SHP77 (cell line): ENCODE measurements at regions not wholly inside any gene's neighbourhood (a gene's known extent, or its start where the extent isn't known, plus 50 kb on each side); places are given as distances from the start of the nearest gene placed in this dataset.

Experiments used
- DNase-seq, 2 experiments: peaks; one replicate each; lab custom pipeline; 2025; lab: John Stamatoyannopoulos, UW

- DNase-seq, result no peak
Observed at GRCh38 chr18:72360634-72361033, 183.5 kb downstream of the CBLN2 start.

- no peak for DNase-seq
Observed at GRCh38 chr18:72342933-72343332, 201.2 kb downstream of the CBLN2 start.

- no peak for DNase-seq
Observed at GRCh38 chr18:72339976-72340375, 204.2 kb downstream of the CBLN2 start.

- DNase-seq, result no peak
Observed at GRCh38 chr18:72336786-72337185, 207.4 kb downstream of the CBLN2 start.

GRCh38 chr18:72329533-72329932 lies 214.6 kb downstream of the CBLN2 start:
- DNase-seq, result no peak

DNA sequence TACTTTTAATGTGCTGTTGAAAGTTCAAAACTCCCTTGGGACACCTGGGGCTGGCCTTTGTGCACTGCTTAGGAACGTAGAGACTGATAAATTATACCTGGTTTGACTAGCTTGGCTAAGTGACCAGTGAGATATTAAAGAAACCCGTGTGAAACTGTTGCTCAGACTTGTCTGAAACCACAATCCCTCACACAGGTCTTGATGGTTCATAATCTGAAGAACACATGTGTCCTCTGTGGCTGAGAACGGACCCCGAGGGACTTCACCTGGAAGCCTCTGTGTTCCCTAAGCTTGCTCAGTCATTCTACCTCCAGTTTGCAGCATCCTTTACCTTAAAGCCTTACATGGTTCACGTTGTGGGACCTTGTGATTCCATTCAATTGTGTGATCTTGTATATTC lies 218.8 kb downstream of the CBLN2 start:
- no peak for DNase-seq

- no peak for DNase-seq
Observed at GRCh38 chr18:72324677-72325076, 219.5 kb downstream of the CBLN2 start.

- DNase-seq, result no peak
Observed at GRCh38 chr18:72316497-72316896, 227.6 kb downstream of the CBLN2 start.

DNA sequence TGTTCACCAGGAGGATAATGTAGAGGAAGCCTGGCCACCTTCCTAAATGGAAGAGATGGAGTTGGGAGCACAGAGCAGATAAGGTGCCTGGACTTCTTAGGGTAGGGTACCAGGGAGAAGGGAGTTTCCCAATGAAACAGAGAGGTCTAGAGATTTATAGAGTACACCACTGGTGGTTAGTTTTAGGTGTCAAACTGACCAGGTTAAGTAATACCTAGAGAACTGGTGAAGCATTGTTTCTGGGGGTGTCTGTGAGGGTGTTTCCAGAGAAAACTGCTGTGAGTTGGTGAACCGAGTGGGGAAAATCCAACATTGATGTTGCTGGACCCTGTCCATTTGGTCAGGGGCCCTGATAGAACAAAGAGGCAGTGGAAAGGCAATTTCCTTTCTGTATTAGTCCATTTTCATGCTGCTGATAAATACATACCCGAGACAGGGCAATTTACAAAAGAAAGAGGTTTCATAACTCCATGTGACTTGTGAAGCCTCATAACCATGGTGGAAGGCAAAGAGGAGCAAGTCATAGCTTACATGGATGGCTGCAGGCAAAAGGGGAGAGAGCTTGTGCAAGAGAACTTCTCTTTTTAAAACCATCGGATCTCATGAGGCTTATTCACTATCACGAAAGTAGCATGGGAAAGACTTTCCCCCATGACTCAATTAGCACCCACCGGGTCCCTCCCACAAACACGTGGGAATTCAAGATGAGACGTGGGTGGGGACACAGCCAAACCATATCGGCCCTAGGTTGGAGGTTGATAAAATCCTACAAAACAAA lies 260.8 kb downstream of the CBLN2 start:
- DNase-seq, result no peak

- no peak for DNase-seq
Observed at GRCh38 chr18:72273025-72273424, 271.1 kb downstream of the CBLN2 start.

- DNase-seq, result no peak
Observed at GRCh38 chr18:72261590-72261989, 282.6 kb downstream of the CBLN2 start.

- DNase-seq, result no peak
Observed at GRCh38 chr18:72246076-72246475, 298.1 kb downstream of the CBLN2 start.

- DNase-seq, result peak; percentile 42 to 43
Observed at GRCh38 chr18:72235422-72235821, 308.7 kb downstream of the CBLN2 start.

DNA sequence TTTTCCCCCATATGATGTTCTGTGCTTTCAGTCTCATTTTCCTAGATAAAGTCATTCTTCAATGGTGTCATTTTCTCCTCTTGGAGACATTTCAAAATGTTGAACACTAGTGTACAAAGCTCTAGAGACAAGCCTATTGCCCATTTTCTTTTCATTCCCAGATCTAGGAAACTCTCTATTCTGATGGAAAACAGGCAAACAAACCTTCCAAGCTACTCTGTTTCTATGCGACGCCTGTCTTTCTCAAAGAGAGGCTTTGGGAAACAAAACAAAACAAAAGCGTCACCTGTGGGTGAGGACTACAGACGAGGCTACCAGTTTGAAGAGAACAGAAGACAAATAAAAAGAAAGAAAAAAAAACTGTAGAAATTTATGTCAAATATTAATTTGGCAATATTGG lies 311.0 kb downstream of the CBLN2 start:
- no peak for DNase-seq

GRCh38 chr18:72232644-72233043 lies 311.5 kb downstream of the CBLN2 start:
- no peak for DNase-seq

- DNase-seq, result peak in 1 of 2 experiments; percentile 17
Observed at GRCh38 chr18:72225958-72226357, 318.2 kb downstream of the CBLN2 start.

DNA sequence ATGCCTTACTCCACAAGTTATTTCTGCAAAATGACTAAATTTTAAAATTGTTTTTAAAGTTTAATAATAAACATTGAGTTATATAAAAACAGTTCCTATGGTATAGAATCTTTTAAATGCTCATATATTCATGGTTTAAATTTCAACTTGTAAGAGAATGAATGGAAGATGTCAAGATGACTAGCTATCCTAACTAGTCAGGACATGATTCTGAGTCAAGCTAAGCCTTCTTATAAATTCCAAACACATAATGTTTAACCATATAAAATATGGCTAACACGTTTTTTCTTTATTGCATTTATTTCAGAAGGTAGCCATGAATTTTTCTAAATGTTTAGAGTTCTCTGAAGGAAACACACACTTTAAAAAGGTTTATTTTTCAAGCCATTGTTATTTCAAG lies 320.4 kb downstream of the CBLN2 start:
- DNase-seq, result no peak

DNA sequence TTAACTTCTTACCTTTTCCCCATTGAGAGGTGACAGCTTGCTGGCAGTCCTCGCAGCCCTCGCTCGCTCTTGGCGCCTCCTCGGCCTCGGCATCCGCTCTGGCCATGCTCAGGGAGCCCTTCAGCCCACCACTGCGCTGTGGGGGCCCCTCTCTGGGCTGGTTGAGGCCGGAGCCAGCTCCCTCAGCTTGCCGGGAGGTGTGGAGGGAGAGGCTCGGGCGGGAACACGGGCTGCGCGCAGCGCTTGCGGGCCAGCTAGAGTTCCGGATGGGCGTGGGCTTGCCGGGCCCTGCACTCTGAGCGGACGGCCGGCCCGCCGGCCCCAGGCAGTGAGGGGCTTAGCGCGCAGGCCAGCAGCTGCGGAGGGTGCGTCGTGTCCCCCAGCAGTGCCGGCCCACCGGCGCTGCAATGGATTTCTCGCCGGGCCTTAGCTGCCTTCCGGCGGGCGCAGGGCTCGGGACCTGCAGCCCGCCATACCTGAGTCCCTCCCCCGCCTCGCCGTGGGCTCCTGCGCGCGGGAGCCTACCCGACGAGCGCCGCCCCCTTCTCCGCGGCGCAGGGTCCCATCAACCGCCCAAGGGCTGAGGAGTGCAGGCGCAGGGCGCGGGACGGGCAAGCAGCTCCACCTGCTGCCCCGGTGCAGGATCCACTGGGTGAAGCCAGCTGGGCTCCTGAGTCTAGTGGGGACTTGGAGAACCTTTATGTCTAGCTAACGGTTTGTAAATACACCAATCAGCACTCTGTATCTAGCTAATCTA lies 335.0 kb downstream of the CBLN2 start:
- no peak for DNase-seq

DNA sequence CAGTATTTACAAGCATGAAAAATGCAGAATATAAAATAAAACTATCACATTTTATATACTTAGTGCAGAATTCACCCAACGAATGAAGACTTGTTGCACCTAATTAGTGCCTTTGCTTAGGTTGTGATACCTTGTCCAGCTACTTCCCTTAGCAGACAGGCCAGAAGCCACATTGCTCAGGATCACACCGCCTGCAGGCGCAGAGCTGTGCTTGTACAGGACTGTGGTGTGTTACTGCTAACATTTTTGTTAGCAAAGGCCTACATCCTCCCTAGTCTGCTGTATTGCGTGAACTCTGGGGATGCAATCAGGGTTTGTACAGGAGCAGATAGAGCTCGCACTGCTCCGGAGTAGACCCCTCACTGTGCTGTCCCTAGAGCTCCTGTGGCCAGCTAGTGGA lies 336.9 kb downstream of the CBLN2 start:
- no peak for DNase-seq

DNA sequence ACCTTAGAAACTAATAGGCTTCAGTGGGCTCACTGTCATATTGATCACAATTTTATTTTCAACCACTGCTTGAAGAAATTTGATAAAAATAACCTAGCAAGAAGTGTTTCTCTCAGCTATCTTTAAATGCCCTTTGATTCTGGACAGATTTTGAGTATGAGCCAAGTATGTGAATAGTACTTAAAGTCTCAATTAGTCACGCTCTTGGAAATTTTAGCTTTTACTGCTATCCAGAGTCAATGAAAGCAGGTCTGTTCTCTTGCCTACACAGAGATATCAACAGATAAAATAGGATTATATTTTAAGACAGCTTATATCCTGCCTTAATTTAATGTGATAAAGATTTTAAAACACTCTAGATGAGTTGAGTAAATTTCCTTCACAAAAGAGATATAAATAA lies 337.3 kb downstream of the CBLN2 start:
- no peak for DNase-seq

DNA sequence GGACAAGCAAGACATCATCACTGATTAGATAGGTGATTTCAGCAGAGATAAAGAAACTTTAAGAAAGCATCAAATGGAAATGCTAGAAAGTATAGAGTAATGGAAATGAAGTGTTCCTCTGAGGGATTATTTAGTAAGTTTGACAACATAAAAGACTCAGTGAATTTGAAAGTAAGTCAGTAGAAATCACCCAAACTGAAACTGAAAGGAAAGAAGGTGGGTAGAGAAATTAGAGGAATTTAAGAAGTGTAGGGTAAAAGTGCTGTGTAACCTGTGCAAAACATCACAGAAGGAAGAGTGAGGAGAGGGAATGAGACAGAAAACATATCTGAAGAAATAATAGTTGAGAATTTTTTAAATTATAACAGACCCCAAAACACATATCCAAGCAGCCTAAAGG lies 343.1 kb downstream of the CBLN2 start:
- no peak for DNase-seq

DNA sequence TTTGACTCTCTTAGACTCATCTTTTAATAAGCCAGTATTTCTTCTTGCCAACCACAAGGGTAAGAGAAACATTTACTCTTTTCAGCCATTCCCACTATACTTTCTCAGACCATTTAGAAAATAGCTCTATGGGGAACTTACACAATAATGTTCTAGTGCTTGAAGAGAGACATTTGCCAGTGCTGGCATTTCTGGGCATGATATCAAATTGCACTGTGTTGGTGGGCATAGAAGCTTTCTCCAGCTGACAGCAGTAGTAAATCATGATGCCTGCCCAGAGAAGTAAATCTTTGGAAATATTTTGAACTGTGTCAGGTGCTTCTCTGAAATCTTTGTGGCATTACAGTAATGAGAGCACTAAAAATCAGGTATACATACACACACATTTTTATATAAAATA lies 346.6 kb downstream of the CBLN2 start:
- DNase-seq, result no peak

GRCh38 chr18:72194072-72194471 lies 350.1 kb downstream of the CBLN2 start:
- no peak for DNase-seq

DNA sequence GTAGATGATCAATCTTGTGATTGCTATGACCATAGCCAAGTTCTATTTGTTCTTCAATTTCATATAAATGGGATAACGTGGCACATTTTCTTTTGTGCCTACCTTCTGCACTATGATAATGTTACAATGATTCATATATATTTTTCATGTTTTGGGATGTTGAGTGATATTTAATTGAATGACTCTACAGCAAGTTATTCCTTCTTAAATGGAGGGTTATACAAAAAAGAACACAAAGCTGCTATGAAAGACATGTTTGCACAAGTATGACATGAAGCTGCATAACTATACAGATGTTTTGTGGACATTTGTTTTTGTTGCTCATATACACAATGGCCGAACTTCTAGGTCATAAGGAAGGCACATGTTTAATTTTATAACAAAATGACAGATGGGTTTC lies 356.2 kb downstream of the CBLN2 start:
- no peak for DNase-seq
